ENCODE measurements at regions not wholly inside any gene's neighbourhood (a gene's known extent, or its start where the extent isn't known, plus 50 kb on each side); places are given as distances from the start of the nearest gene placed in this dataset.

- no peak for DNase-seq
Measured at GRCh38 chr1:204736836-204737235, 51.3 kb upstream of the LRRN2 start.

- DNase-seq: no peak
Measured at GRCh38 chr1:204738506-204738905, 53.0 kb upstream of the LRRN2 start.

- DNase-seq: peak in 1 of 2 donors; percentile 7
Measured at GRCh38 chr1:204740354-204740753, 54.8 kb upstream of the LRRN2 start.

GRCh38 chr1:204741440-204741839, 55.9 kb upstream of the LRRN2 start:
- no peak for DNase-seq

- no peak for DNase-seq
Measured at GRCh38 chr1:204742676-204743251, 57.2 kb upstream of the LRRN2 start.

- DNase-seq: no peak
Measured at GRCh38 chr1:204744107-204744779, 58.7 kb upstream of the LRRN2 start.

- peak; percentile 25 to 74 for DNase-seq
Measured at GRCh38 chr1:204746838-204747442, 61.4 kb upstream of the LRRN2 start.

- no peak for DNase-seq
Measured at GRCh38 chr1:204751480-204751879, 65.9 kb upstream of the LRRN2 start.

- no peak for DNase-seq
Measured at GRCh38 chr1:204751883-204752687, 66.5 kb upstream of the LRRN2 start.

- DNase-seq: no peak
Measured at GRCh38 chr1:204752688-204753040, 67.1 kb upstream of the LRRN2 start.

- no peak for DNase-seq
Measured at GRCh38 chr1:204754821-204755220, 69.3 kb upstream of the LRRN2 start.

GRCh38 chr1:204756349-204756748, 70.8 kb upstream of the LRRN2 start:
- DNase-seq: no peak

GRCh38 chr1:204756811-204757210, 71.3 kb upstream of the LRRN2 start:
- no peak for DNase-seq

GRCh38 chr1:204758601-204759000, 73.1 kb upstream of the LRRN2 start:
- no peak for DNase-seq

- DNase-seq: no peak
Measured at GRCh38 chr1:204760350-204760749, 74.8 kb upstream of the LRRN2 start.

- no peak for DNase-seq
Measured at GRCh38 chr1:204760757-204761156, 75.2 kb upstream of the LRRN2 start.

- peak; percentile 66 to 76 for DNase-seq
Measured at GRCh38 chr1:204763773-204764427, 78.4 kb upstream of the LRRN2 start.

GRCh38 chr1:204769997-204770396, 84.5 kb upstream of the LRRN2 start:
- DNase-seq: no peak

- no peak for DNase-seq
Measured at GRCh38 chr1:204771358-204771757, 85.8 kb upstream of the LRRN2 start.

- DNase-seq: no peak
Measured at GRCh38 chr1:204773246-204773645, 87.7 kb upstream of the LRRN2 start.

- DNase-seq: no peak
Measured at GRCh38 chr1:204775546-204775945, 90.0 kb upstream of the LRRN2 start.

GRCh38 chr1:204777591-204777990, 92.1 kb upstream of the LRRN2 start:
- no peak for DNase-seq

GRCh38 chr1:204780630-204781029, 90.0 kb upstream of the NFASC start:
- DNase-seq: no peak
